HepG2 (cell line): ENCODE measurements at regions not wholly inside any gene's neighbourhood (a gene's known extent, or its start where the extent isn't known, plus 50 kb on each side); places are given as distances from the start of the nearest gene placed in this dataset.

Experiments used
- MBD4 ChIP-seq: IDR thresholded peaks from 2 replicates; pipeline ENCODE4 v1.6.1; 2012; ENCODE audit warnings: low read length, inconsistent platforms, borderline replicate concordance
- NR3C1 ChIP-seq: sonication (generic); formaldehyde crosslinking; IDR thresholded peaks from 2 replicates; pipeline ENCODE4 v1.4.0; 2020; ENCODE audit warnings: missing genetic modification reagents
- ZNF616 ChIP-seq: sonication (generic); formaldehyde crosslinking; IDR thresholded peaks from 2 replicates; pipeline ENCODE4 v1.5.0; 2020; ENCODE audit warnings: low read depth, mild to moderate bottlenecking, missing genetic modification reagents
- ZNF766 ChIP-seq: sonication (generic); formaldehyde crosslinking; IDR thresholded peaks from 2 replicates; pipeline ENCODE4 v1.5.0; 2020; ENCODE audit warnings: missing genetic modification reagents, borderline replicate concordance
- TF ChIP-seq, protein P1 (sequence below), 2 experiments: fragments of 450-650 bp in 1 of 2; sonication (generic) in 1 of 2; formaldehyde crosslinking in 1 of 2; IDR thresholded peaks; 2 replicates each; pipeline versions ENCODE4 v1.6.1 to v1.8.0; 2016 to 2022; ENCODE audit warnings: antibody characterized with exemption in 1 of 2, mild to moderate bottlenecking in 1 of 2, missing genetic modification reagents in 1 of 2
- TF ChIP-seq, protein P2 (sequence below): sonication (generic); formaldehyde crosslinking; IDR thresholded peaks from 2 replicates; pipeline ENCODE4 v1.5.0; 2020; ENCODE audit warnings: mild to moderate bottlenecking, missing genetic modification reagents, borderline replicate concordance

DNA sequence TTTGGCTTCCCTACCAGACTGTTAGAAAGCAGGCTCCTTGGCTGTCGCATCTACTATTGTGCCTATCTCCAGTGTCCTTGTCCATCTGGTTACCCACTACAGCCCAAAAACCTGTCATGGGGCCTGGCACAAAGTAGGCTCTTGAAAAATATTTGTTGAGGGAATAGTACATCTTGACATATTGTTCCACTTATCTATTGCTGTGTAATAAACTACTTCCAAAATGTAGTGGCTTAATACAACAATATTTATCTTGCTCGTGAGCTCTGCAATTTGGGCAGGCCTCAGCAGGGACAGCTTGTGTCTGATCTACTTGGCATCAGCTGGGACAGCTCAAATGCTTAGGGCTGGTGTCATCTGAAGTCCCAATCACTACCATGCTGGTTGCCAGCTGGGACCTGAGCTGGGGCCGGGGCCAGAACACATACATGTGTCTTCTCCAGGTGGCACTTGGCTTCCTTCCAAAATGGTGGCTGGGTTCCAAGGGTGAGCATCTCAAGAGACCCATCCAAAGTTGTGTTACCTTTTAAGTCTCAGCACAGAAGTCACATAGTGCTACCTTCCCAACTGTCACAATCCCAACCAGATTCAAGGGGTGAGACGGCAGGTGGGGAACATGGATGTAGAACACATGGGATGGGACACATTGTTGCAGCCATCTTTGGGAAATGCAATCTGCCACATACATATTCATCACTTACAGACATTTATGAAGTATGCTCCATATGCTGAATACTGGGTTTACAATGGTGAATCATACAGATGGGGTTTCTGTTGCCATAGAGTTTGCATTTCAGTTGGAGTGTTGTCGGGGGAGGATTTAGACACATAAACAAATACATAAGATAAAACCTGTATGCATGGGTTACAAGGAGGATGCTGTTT, 134.2 kb downstream of the FOXI3 start (continued):
- TF ChIP-seq, protein P1, sequence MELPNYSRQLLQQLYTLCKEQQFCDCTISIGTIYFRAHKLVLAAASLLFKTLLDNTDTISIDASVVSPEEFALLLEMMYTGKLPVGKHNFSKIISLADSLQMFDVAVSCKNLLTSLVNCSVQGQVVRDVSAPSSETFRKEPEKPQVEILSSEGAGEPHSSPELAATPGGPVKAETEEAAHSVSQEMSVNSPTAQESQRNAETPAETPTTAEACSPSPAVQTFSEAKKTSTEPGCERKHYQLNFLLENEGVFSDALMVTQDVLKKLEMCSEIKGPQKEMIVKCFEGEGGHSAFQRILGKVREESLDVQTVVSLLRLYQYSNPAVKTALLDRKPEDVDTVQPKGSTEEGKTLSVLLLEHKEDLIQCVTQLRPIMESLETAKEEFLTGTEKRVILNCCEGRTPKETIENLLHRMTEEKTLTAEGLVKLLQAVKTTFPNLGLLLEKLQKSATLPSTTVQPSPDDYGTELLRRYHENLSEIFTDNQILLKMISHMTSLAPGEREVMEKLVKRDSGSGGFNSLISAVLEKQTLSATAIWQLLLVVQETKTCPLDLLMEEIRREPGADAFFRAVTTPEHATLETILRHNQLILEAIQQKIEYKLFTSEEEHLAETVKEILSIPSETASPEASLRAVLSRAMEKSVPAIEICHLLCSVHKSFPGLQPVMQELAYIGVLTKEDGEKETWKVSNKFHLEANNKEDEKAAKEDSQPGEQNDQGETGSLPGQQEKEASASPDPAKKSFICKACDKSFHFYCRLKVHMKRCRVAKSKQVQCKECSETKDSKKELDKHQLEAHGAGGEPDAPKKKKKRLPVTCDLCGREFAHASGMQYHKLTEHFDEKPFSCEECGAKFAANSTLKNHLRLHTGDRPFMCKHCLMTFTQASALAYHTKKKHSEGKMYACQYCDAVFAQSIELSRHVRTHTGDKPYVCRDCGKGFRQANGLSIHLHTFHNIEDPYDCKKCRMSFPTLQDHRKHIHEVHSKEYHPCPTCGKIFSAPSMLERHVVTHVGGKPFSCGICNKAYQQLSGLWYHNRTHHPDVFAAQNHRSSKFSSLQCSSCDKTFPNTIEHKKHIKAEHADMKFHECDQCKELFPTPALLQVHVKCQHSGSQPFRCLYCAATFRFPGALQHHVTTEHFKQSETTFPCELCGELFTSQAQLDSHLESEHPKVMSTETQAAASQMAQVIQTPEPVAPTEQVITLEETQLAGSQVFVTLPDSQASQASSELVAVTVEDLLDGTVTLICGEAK (IDR thresholded peaks at IDR 0.05) = no peak
- TF ChIP-seq, protein P1 (CRISPR knock-in tag; IDR thresholded peaks at IDR 0.05) = no peak
- TF ChIP-seq MBD4 (no peak), ZNF616 (CRISPR knock-in tag) (no peak), ZNF766 (no peak), NR3C1 (CRISPR knock-in tag) (no peak)
- TF ChIP-seq, protein P2, sequence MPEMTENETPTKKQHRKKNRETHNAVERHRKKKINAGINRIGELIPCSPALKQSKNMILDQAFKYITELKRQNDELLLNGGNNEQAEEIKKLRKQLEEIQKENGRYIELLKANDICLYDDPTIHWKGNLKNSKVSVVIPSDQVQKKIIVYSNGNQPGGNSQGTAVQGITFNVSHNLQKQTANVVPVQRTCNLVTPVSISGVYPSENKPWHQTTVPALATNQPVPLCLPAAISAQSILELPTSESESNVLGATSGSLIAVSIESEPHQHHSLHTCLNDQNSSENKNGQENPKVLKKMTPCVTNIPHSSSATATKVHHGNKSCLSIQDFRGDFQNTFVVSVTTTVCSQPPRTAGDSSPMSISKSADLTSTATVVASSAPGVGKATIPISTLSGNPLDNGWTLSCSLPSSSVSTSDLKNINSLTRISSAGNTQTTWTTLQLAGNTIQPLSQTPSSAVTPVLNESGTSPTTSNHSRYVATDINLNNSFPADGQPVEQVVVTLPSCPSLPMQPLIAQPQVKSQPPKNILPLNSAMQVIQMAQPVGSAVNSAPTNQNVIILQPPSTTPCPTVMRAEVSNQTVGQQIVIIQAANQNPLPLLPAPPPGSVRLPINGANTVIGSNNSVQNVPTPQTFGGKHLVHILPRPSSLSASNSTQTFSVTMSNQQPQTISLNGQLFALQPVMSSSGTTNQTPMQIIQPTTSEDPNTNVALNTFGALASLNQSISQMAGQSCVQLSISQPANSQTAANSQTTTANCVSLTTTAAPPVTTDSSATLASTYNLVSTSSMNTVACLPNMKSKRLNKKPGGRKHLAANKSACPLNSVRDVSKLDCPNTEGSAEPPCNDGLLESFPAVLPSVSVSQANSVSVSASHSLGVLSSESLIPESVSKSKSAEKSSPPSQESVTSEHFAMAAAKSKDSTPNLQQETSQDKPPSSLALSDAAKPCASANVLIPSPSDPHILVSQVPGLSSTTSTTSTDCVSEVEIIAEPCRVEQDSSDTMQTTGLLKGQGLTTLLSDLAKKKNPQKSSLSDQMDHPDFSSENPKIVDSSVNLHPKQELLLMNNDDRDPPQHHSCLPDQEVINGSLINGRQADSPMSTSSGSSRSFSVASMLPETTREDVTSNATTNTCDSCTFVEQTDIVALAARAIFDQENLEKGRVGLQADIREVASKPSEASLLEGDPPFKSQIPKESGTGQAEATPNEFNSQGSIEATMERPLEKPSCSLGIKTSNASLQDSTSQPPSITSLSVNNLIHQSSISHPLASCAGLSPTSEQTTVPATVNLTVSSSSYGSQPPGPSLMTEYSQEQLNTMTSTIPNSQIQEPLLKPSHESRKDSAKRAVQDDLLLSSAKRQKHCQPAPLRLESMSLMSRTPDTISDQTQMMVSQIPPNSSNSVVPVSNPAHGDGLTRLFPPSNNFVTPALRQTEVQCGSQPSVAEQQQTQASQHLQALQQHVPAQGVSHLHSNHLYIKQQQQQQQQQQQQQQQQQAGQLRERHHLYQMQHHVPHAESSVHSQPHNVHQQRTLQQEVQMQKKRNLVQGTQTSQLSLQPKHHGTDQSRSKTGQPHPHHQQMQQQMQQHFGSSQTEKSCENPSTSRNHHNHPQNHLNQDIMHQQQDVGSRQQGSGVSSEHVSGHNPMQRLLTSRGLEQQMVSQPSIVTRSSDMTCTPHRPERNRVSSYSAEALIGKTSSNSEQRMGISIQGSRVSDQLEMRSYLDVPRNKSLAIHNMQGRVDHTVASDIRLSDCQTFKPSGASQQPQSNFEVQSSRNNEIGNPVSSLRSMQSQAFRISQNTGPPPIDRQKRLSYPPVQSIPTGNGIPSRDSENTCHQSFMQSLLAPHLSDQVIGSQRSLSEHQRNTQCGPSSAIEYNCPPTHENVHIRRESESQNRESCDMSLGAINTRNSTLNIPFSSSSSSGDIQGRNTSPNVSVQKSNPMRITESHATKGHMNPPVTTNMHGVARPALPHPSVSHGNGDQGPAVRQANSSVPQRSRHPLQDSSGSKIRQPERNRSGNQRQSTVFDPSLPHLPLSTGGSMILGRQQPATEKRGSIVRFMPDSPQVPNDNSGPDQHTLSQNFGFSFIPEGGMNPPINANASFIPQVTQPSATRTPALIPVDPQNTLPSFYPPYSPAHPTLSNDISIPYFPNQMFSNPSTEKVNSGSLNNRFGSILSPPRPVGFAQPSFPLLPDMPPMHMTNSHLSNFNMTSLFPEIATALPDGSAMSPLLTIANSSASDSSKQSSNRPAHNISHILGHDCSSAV (CRISPR knock-in tag) = no peak
- TF ChIP-seq, all 625 proteins: peak for 0
